ENCODE measurements at regions not wholly inside any gene's neighbourhood (a gene's known extent, or its start where the extent isn't known, plus 50 kb on each side); places are given as distances from the start of the nearest gene placed in this dataset.

GRCh38 chr22:48380016-48380665 is 1447.5 kb downstream of the BRD1 start:
- Histone ChIP-seq H3K27me3 (ENCODE audit: control insufficient read depth in 1 of 2, insufficient read depth in 2 of 2, low read length in 2 of 2) (peaks cover 5 to 7% of the 10 kb centered on the region in 2 donors), H3K9ac (ENCODE audit: low read length in 2 of 2) (no peak overlapping the region), H3K9me3 (ENCODE audit: control insufficient read depth in 2 of 2, low read length in 2 of 2) (no peaks in the 10 kb centered on the region), H3K27ac (ENCODE audit: low read length) (no peak overlapping the region), H3K36me3 (ENCODE audit: control insufficient read depth in 2 of 2, insufficient read depth in 2 of 2, low read length in 2 of 2) (no peaks in the 10 kb centered on the region), H3K4me1 (ENCODE audit: control insufficient read depth, insufficient read depth, low read length) (no peaks in the 10 kb centered on the region), H3K4me3 (ENCODE audit: low read length in 2 of 2) (no peak overlapping the region)

- H3K4me1 ChIP-seq (ENCODE audit: control insufficient read depth, insufficient read depth, low read length) = no peaks in the 10 kb centered on the region
- H3K27ac ChIP-seq (ENCODE audit: low read length) = no peak overlapping the region
- no peak overlapping the region for H3K9ac ChIP-seq (ENCODE audit: low read length in 2 of 2)
- H3K36me3 ChIP-seq (ENCODE audit: control insufficient read depth in 2 of 2, insufficient read depth in 2 of 2, low read length in 2 of 2) = no peaks in the 10 kb centered on the region
- no peaks in the 10 kb centered on the region for H3K9me3 ChIP-seq (ENCODE audit: control insufficient read depth in 2 of 2, low read length in 2 of 2)
- peaks cover 5 to 7% of the 10 kb centered on the region in 2 donors for H3K27me3 ChIP-seq (ENCODE audit: control insufficient read depth in 1 of 2, insufficient read depth in 2 of 2, low read length in 2 of 2)
- no peak overlapping the region for H3K4me3 ChIP-seq (ENCODE audit: low read length in 2 of 2)
These were observed 1448.3 kb downstream of the BRD1 start for GRCh38 chr22:48379371-48379770.

- no peaks in the 10 kb centered on the region for H3K9me3 ChIP-seq (ENCODE audit: control insufficient read depth in 2 of 2, low read length in 2 of 2)
- no peaks in the 10 kb centered on the region for H3K36me3 ChIP-seq (ENCODE audit: control insufficient read depth in 2 of 2, insufficient read depth in 2 of 2, low read length in 2 of 2)
- no peaks in the 10 kb centered on the region for H3K4me1 ChIP-seq (ENCODE audit: control insufficient read depth, insufficient read depth, low read length)
- no peak overlapping the region for H3K27ac ChIP-seq (ENCODE audit: low read length)
- H3K4me3 ChIP-seq (ENCODE audit: low read length in 2 of 2) = no peak overlapping the region
- peaks cover 5 to 7% of the 10 kb centered on the region in 2 donors for H3K27me3 ChIP-seq (ENCODE audit: control insufficient read depth in 1 of 2, insufficient read depth in 2 of 2, low read length in 2 of 2)
- no peak overlapping the region for H3K9ac ChIP-seq (ENCODE audit: low read length in 2 of 2)
These were observed 1449.0 kb downstream of the BRD1 start for GRCh38 chr22:48378673-48379072.

- Histone ChIP-seq H3K27ac (ENCODE audit: low read length) (no peak overlapping the region), H3K36me3 (ENCODE audit: control insufficient read depth in 2 of 2, insufficient read depth in 2 of 2, low read length in 2 of 2) (no peaks in the 10 kb centered on the region), H3K27me3 (ENCODE audit: control insufficient read depth in 1 of 2, insufficient read depth in 2 of 2, low read length in 2 of 2) (peaks cover 5 to 7% of the 10 kb centered on the region in 2 donors)
These were observed 1450.5 kb downstream of the BRD1 start for GRCh38 chr22:48376936-48377712.

GRCh38 chr22:48376428-48376827 is 1451.2 kb downstream of the BRD1 start:
- H3K27me3 ChIP-seq (ENCODE audit: control insufficient read depth in 1 of 2, insufficient read depth in 2 of 2, low read length in 2 of 2) = peaks cover 5 to 7% of the 10 kb centered on the region in 2 donors
- no peaks in the 10 kb centered on the region for H3K36me3 ChIP-seq (ENCODE audit: control insufficient read depth in 2 of 2, insufficient read depth in 2 of 2, low read length in 2 of 2)

More at GRCh38 chr22:48376936-48377712, 1450.5 kb downstream of the BRD1 start:
- Histone ChIP-seq H3K4me1 (ENCODE audit: control insufficient read depth, insufficient read depth, low read length) (no peaks in the 10 kb centered on the region), H3K9me3 (ENCODE audit: control insufficient read depth in 2 of 2, low read length in 2 of 2) (no peaks in the 10 kb centered on the region), H3K4me3 (ENCODE audit: low read length in 2 of 2) (no peak overlapping the region), H3K9ac (ENCODE audit: low read length in 2 of 2) (no peak overlapping the region)

GRCh38 chr22:48373626-48374173 is 1454.0 kb downstream of the BRD1 start:
- H3K36me3 ChIP-seq (ENCODE audit: control insufficient read depth in 2 of 2, insufficient read depth in 2 of 2, low read length in 2 of 2) = no peaks in the 10 kb centered on the region
- H3K27me3 ChIP-seq (ENCODE audit: control insufficient read depth in 1 of 2, insufficient read depth in 2 of 2, low read length in 2 of 2) = peaks cover 5 to 7% of the 10 kb centered on the region in 2 donors
- no peak overlapping the region for H3K27ac ChIP-seq (ENCODE audit: low read length)

More at GRCh38 chr22:48376428-48376827, 1451.2 kb downstream of the BRD1 start:
- no peak overlapping the region for H3K4me3 ChIP-seq (ENCODE audit: low read length in 2 of 2)
- H3K9ac ChIP-seq (ENCODE audit: low read length in 2 of 2) = no peak overlapping the region
- no peaks in the 10 kb centered on the region for H3K9me3 ChIP-seq (ENCODE audit: control insufficient read depth in 2 of 2, low read length in 2 of 2)
- no peaks in the 10 kb centered on the region for H3K4me1 ChIP-seq (ENCODE audit: control insufficient read depth, insufficient read depth, low read length)
- no peak overlapping the region for H3K27ac ChIP-seq (ENCODE audit: low read length)

GRCh38 chr22:48372390-48372789 is 1455.3 kb downstream of the BRD1 start:
- no peak overlapping the region for H3K4me3 ChIP-seq (ENCODE audit: low read length in 2 of 2)
- H3K9me3 ChIP-seq (ENCODE audit: control insufficient read depth in 2 of 2, low read length in 2 of 2) = no peaks in the 10 kb centered on the region
- H3K27me3 ChIP-seq (ENCODE audit: control insufficient read depth in 1 of 2, insufficient read depth in 2 of 2, low read length in 2 of 2) = peaks cover 3% of the 10 kb centered on the region in 2 donors
- peaks cover 2% of the 10 kb centered on the region for H3K4me1 ChIP-seq (ENCODE audit: control insufficient read depth, insufficient read depth, low read length)
- H3K9ac ChIP-seq (ENCODE audit: low read length in 2 of 2) = no peak overlapping the region
- H3K36me3 ChIP-seq (ENCODE audit: control insufficient read depth in 2 of 2, insufficient read depth in 2 of 2, low read length in 2 of 2) = no peaks in the 10 kb centered on the region
- H3K27ac ChIP-seq (ENCODE audit: low read length) = no peak overlapping the region

More at GRCh38 chr22:48373626-48374173, 1454.0 kb downstream of the BRD1 start:
- peaks cover 2% of the 10 kb centered on the region for H3K4me1 ChIP-seq (ENCODE audit: control insufficient read depth, insufficient read depth, low read length)
- H3K4me3 ChIP-seq (ENCODE audit: low read length in 2 of 2) = no peak overlapping the region
- no peaks in the 10 kb centered on the region for H3K9me3 ChIP-seq (ENCODE audit: control insufficient read depth in 2 of 2, low read length in 2 of 2)
- no peak overlapping the region for H3K9ac ChIP-seq (ENCODE audit: low read length in 2 of 2)

- Histone ChIP-seq H3K9ac (ENCODE audit: low read length in 2 of 2) (no peak overlapping the region), H3K4me1 (ENCODE audit: control insufficient read depth, insufficient read depth, low read length) (peaks cover 2% of the 10 kb centered on the region), H3K36me3 (ENCODE audit: control insufficient read depth in 2 of 2, insufficient read depth in 2 of 2, low read length in 2 of 2) (no peaks in the 10 kb centered on the region), H3K9me3 (ENCODE audit: control insufficient read depth in 2 of 2, low read length in 2 of 2) (no peaks in the 10 kb centered on the region), H3K4me3 (ENCODE audit: low read length in 2 of 2) (no peak overlapping the region), H3K27me3 (ENCODE audit: control insufficient read depth in 1 of 2, insufficient read depth in 2 of 2, low read length in 2 of 2) (peaks cover 0 to 3% of the 10 kb centered on the region in 2 donors), H3K27ac (ENCODE audit: low read length) (no peak overlapping the region)
These were observed 1456.3 kb downstream of the BRD1 start for GRCh38 chr22:48371391-48371790.

- Histone ChIP-seq H3K27ac (ENCODE audit: low read length) (no peak overlapping the region), H3K36me3 (ENCODE audit: control insufficient read depth in 2 of 2, insufficient read depth in 2 of 2, low read length in 2 of 2) (no peaks in the 10 kb centered on the region), H3K27me3 (ENCODE audit: control insufficient read depth in 1 of 2, insufficient read depth in 2 of 2, low read length in 2 of 2) (peaks cover 0 to 3% of the 10 kb centered on the region in 2 donors), H3K4me1 (ENCODE audit: control insufficient read depth, insufficient read depth, low read length) (peaks cover 2% of the 10 kb centered on the region), H3K4me3 (ENCODE audit: low read length in 2 of 2) (no peak overlapping the region), H3K9ac (ENCODE audit: low read length in 2 of 2) (no peak overlapping the region), H3K9me3 (ENCODE audit: control insufficient read depth in 2 of 2, low read length in 2 of 2) (no peaks in the 10 kb centered on the region)
These were observed 1457.0 kb downstream of the BRD1 start for GRCh38 chr22:48370508-48371325.

GRCh38 chr22:48369789-48370507 is 1457.7 kb downstream of the BRD1 start:
- H3K9me3 ChIP-seq (ENCODE audit: control insufficient read depth in 2 of 2, low read length in 2 of 2) = no peaks in the 10 kb centered on the region
- H3K27ac ChIP-seq (ENCODE audit: low read length) = no peak overlapping the region
- H3K36me3 ChIP-seq (ENCODE audit: control insufficient read depth in 2 of 2, insufficient read depth in 2 of 2, low read length in 2 of 2) = no peaks in the 10 kb centered on the region
- H3K4me1 ChIP-seq (ENCODE audit: control insufficient read depth, insufficient read depth, low read length) = peaks cover 2% of the 10 kb centered on the region
- no peak overlapping the region for H3K4me3 ChIP-seq (ENCODE audit: low read length in 2 of 2)
- H3K27me3 ChIP-seq (ENCODE audit: control insufficient read depth in 1 of 2, insufficient read depth in 2 of 2, low read length in 2 of 2) = peaks cover 0 to 3% of the 10 kb centered on the region in 2 donors
- H3K9ac ChIP-seq (ENCODE audit: low read length in 2 of 2) = no peak overlapping the region

Data from stomach smooth muscle (tissue), 2 donors.